ENCODE measurements at regions not wholly inside any gene's neighbourhood (a gene's known extent, or its start where the extent isn't known, plus 50 kb on each side); places are given as distances from the start of the nearest gene placed in this dataset.
A peak's percentile ranks its signal among the peaks of the same experiment; 100 is the strongest.
"Not testable (repeated sequence)": the region's sequence is repeated elsewhere in the genome, so short reads cannot be mapped to it uniquely, and the experiment has no call there.

- H3K4me3 ChIP-seq (ENCODE audit: low read depth, low read length) = no peak overlapping the region
These were observed 172.4 kb upstream of the PLXNC1 start for GRCh38 chr12:93976024-93976423.

GRCh38 chr12:93977081-93977480, 171.3 kb upstream of the PLXNC1 start:
- H3K4me3 ChIP-seq (ENCODE audit: low read depth, low read length) = no peak overlapping the region
- DNase-seq (ENCODE audit: low read depth) = no peak

More at GRCh38 chr12:93976024-93976423, 172.4 kb upstream of the PLXNC1 start:
- DNase-seq (ENCODE audit: low read depth) = no peak

GRCh38 chr12:93978553-93978952, 169.8 kb upstream of the PLXNC1 start:
- peak; percentile 80 for DNase-seq (ENCODE audit: low read depth)
- no peak overlapping the region for H3K4me3 ChIP-seq (ENCODE audit: low read depth, low read length)

GRCh38 chr12:93979189-93979588, 169.2 kb upstream of the PLXNC1 start:
- DNase-seq (ENCODE audit: low read depth) = no peak
- no peak overlapping the region for H3K4me3 ChIP-seq (ENCODE audit: low read depth, low read length)

GRCh38 chr12:93980711-93981110, 167.7 kb upstream of the PLXNC1 start:
- no peak overlapping the region for H3K4me3 ChIP-seq (ENCODE audit: low read depth, low read length)
- peak; percentile 38 for DNase-seq (ENCODE audit: low read depth)

- no peak overlapping the region for H3K4me3 ChIP-seq (ENCODE audit: low read depth, low read length)
- DNase-seq (ENCODE audit: low read depth) = no peak
These were observed 167.0 kb upstream of the PLXNC1 start for GRCh38 chr12:93981411-93981810.

GRCh38 chr12:93982771-93983315, 165.5 kb upstream of the PLXNC1 start:
- no peak overlapping the region for H3K4me3 ChIP-seq (ENCODE audit: low read depth, low read length)
- peak; percentile 46 for DNase-seq (ENCODE audit: low read depth)

GRCh38 chr12:93984005-93984404, 164.4 kb upstream of the PLXNC1 start:
- H3K4me3 ChIP-seq (ENCODE audit: low read depth, low read length) = no peak overlapping the region
- no peak for DNase-seq (ENCODE audit: low read depth)

- no peak for DNase-seq (ENCODE audit: low read depth)
These were observed 158.4 kb upstream of the PLXNC1 start for GRCh38 chr12:93989949-93990348.

GRCh38 chr12:93990832-93991803, 157.3 kb upstream of the PLXNC1 start:
- DNase-seq (ENCODE audit: low read depth) = no peak
- no peak overlapping the region for H3K4me3 ChIP-seq (ENCODE audit: low read depth, low read length)

More at GRCh38 chr12:93989949-93990348, 158.4 kb upstream of the PLXNC1 start:
- no peak overlapping the region for H3K4me3 ChIP-seq (ENCODE audit: low read depth, low read length)

- no peak for DNase-seq (ENCODE audit: low read depth)
- no peak overlapping the region for H3K4me3 ChIP-seq (ENCODE audit: low read depth, low read length)
These were observed 156.4 kb upstream of the PLXNC1 start for GRCh38 chr12:93991829-93992461.

GRCh38 chr12:93994721-93995120, 153.7 kb upstream of the PLXNC1 start:
- no peak overlapping the region for H3K4me3 ChIP-seq (ENCODE audit: low read depth, low read length)

GRCh38 chr12:93996321-93996720, 152.1 kb upstream of the PLXNC1 start:
- DNase-seq (ENCODE audit: low read depth) = no peak
- no peak overlapping the region for H3K4me3 ChIP-seq (ENCODE audit: low read depth, low read length)

More at GRCh38 chr12:93994721-93995120, 153.7 kb upstream of the PLXNC1 start:
- no peak for DNase-seq (ENCODE audit: low read depth)

GRCh38 chr12:94001691-94002090, 146.7 kb upstream of the PLXNC1 start:
- H3K4me3 ChIP-seq (ENCODE audit: low read depth, low read length) = no peak overlapping the region
- DNase-seq (ENCODE audit: low read depth) = no peak

GRCh38 chr12:94002925-94003324, 145.5 kb upstream of the PLXNC1 start:
- DNase-seq (ENCODE audit: low read depth); H3K4me3 ChIP-seq (ENCODE audit: low read depth, low read length): not testable (repeated sequence)

- DNase-seq (ENCODE audit: low read depth); H3K4me3 ChIP-seq (ENCODE audit: low read depth, low read length): not testable (repeated sequence)
These were observed 140.5 kb upstream of the PLXNC1 start for GRCh38 chr12:94007833-94008232.

GRCh38 chr12:94010307-94010706, 138.1 kb upstream of the PLXNC1 start:
- H3K4me3 ChIP-seq (ENCODE audit: low read depth, low read length) = no peak overlapping the region

GRCh38 chr12:94012071-94012470, 136.3 kb upstream of the PLXNC1 start:
- H3K4me3 ChIP-seq (ENCODE audit: low read depth, low read length) = no peak overlapping the region
- DNase-seq (ENCODE audit: low read depth) = no peak

More at GRCh38 chr12:94010307-94010706, 138.1 kb upstream of the PLXNC1 start:
- no peak for DNase-seq (ENCODE audit: low read depth)

- DNase-seq (ENCODE audit: low read depth) = no peak
These were observed 135.8 kb upstream of the PLXNC1 start for GRCh38 chr12:94012590-94012989.

GRCh38 chr12:94017247-94017646, 131.1 kb upstream of the PLXNC1 start:
- not testable (repeated sequence) for DNase-seq (ENCODE audit: low read depth); H3K4me3 ChIP-seq (ENCODE audit: low read depth, low read length)

More at GRCh38 chr12:94012590-94012989, 135.8 kb upstream of the PLXNC1 start:
- H3K4me3 ChIP-seq (ENCODE audit: low read depth, low read length) = no peak overlapping the region
